Natural killer cell (primary cell): ENCODE measurements at regions not wholly inside any gene's neighbourhood (a gene's known extent, or its start where the extent isn't known, plus 50 kb on each side); places are given as distances from the start of the nearest gene placed in this dataset.

Experiments used
- ATAC-seq, 3 donors: fragments of 150-1000 bp in 2 of 3; fragments of 200-7000 bp in 1 of 3; cut with Tn5 transposase; 1 replicate in 1 of 3; 2 replicates in 2 of 3; pipeline ENCODE4 v1.10.0; 2021; ENCODE audit warnings: mild to moderate bottlenecking in 2 of 3, moderate library complexity in 2 of 3
- DNase-seq, 2 donors: peaks; one replicate each; pipeline versions ENCODE4 v3.0.0 to v3.0.0-alpha.2; 2013 to 2021; ENCODE audit warnings: mixed read lengths in 1 of 2
- H3K27ac ChIP-seq: one replicate; pipeline ENCODE4 v1.5.1; 2013; ENCODE audit warnings: mild to moderate bottlenecking, low read length
- H3K27me3 ChIP-seq: one replicate; pipeline ENCODE4 v1.6.1; 2013; ENCODE audit warnings: low read length; ENCODE audit not compliant: control insufficient read depth, insufficient read depth
- H3K36me3 ChIP-seq: one replicate; pipeline ENCODE4 v1.6.1; 2013; ENCODE audit warnings: low read length; ENCODE audit not compliant: control insufficient read depth, insufficient read depth
- H3K4me1 ChIP-seq: one replicate; pipeline ENCODE4 v1.6.1; 2013; ENCODE audit warnings: low read length; ENCODE audit not compliant: control insufficient read depth, insufficient read depth
- H3K4me3 ChIP-seq: one replicate; pipeline ENCODE4 v1.5.1; 2013; ENCODE audit warnings: low read length
- H3K9me3 ChIP-seq: one replicate; pipeline ENCODE4 v1.6.1; 2013; ENCODE audit warnings: low read length; ENCODE audit not compliant: control insufficient read depth, insufficient read depth
- H3K27ac Mint-ChIP-seq, 2 donors: one replicate each; pipeline ENCODE4 v1.8.0; 2022; ENCODE audit warnings: mild to moderate bottlenecking in 2 of 2, mixed read lengths in 2 of 2, moderate library complexity in 1 of 2
- H3K27me3 Mint-ChIP-seq, 2 donors: one replicate each; pipeline ENCODE4 v1.8.0; 2022; ENCODE audit warnings: low read depth in 2 of 2, mixed read lengths in 2 of 2
- H3K36me3 Mint-ChIP-seq: one replicate; pipeline ENCODE4 v1.8.0; 2022; ENCODE audit warnings: mixed read lengths
- H3K4me1 Mint-ChIP-seq, 2 donors: one replicate each; pipeline ENCODE4 v1.8.0; 2022; ENCODE audit warnings: mixed read lengths in 2 of 2
- H3K4me3 Mint-ChIP-seq: one replicate; pipeline ENCODE4 v1.8.0; 2022; ENCODE audit warnings: mild to moderate bottlenecking, moderate library complexity, mixed read lengths
- H3K9me3 Mint-ChIP-seq, 2 donors: one replicate each; pipeline ENCODE4 v1.8.0; 2022; ENCODE audit warnings: mixed read lengths in 2 of 2
- CTCF ChIP-seq: fragments of 200-600 bp; IDR thresholded peaks from one replicate; pipeline ENCODE4 v1.8.0; 2022; ENCODE audit warnings: antibody characterized with exemption
- WGBS: methylation state at CpG from one replicate; pipeline ENCODE4 v1.1.7; 2013; ENCODE audit warnings: missing lambda C conversion rate; ENCODE audit not compliant: insufficient coverage; 5-methylcytosine and 5-hydroxymethylcytosine counted together
- intact Hi-C: fragments of 100-400 bp; cut with micrococcal nuclease; formaldehyde crosslinking; loops from one replicate; pipeline ENCODE4 v1.14.2; 2022

GRCh38 chr4:189504220-189504619, 436.5 kb upstream of the FRG1 start:
- Mint-ChIP-seq H3K4me3 (no peak overlapping the region), H3K36me3 (no peaks in the 10 kb centered on the region), H3K4me1 (no peaks in the 10 kb centered on the region), H3K27me3 (no peaks in the 10 kb centered on the region), H3K27ac (no peak overlapping the region), H3K9me3 (peaks cover 5% of the 10 kb centered on the region in 2 donors)
- H3K36me3 ChIP-seq: no peaks in the 10 kb centered on the region
- intact Hi-C loops: no loop called here
- WGBS: 24% methylated on average over 2 of the region's 2 CpGs
- no peaks in the 10 kb centered on the region for H3K9me3 ChIP-seq
- H3K27me3 ChIP-seq: no peaks in the 10 kb centered on the region
- H3K4me1 ChIP-seq: no peaks in the 10 kb centered on the region
- TF ChIP-seq CTCF: no peak
- ATAC-seq (no peak), DNase-seq (no peak)
- H3K4me3 ChIP-seq: no peak overlapping the region
- no peak overlapping the region for H3K27ac ChIP-seq

GRCh38 chr4:189505380-189505779, 435.3 kb upstream of the FRG1 start:
- no peak overlapping the region for H3K27ac Mint-ChIP-seq
- H3K4me1 ChIP-seq: no peaks in the 10 kb centered on the region
- ATAC-seq: no peak
- H3K27me3 Mint-ChIP-seq: no peaks in the 10 kb centered on the region
- WGBS: 95% methylated on average over 3 of the region's 3 CpGs
- TF ChIP-seq CTCF: no peak
- H3K36me3 ChIP-seq: no peaks in the 10 kb centered on the region
- H3K4me3 Mint-ChIP-seq: no peak overlapping the region
- DNase-seq: no peak
- H3K27ac ChIP-seq: no peak overlapping the region
- no peaks in the 10 kb centered on the region for H3K27me3 ChIP-seq
- peaks cover 9% of the 10 kb centered on the region in 2 donors for H3K9me3 Mint-ChIP-seq
- intact Hi-C loops: no loop called here
- H3K4me1 Mint-ChIP-seq: no peaks in the 10 kb centered on the region
- H3K9me3 ChIP-seq: no peaks in the 10 kb centered on the region
- no peaks in the 10 kb centered on the region for H3K36me3 Mint-ChIP-seq
- no peak overlapping the region for H3K4me3 ChIP-seq

GRCh38 chr4:189506080-189506479, 434.6 kb upstream of the FRG1 start:
- no peaks in the 10 kb centered on the region for H3K36me3 Mint-ChIP-seq
- H3K27ac ChIP-seq: no peak overlapping the region
- no peak overlapping the region for H3K4me3 ChIP-seq
- DNase-seq (no peak), ATAC-seq (no peak)
- no peaks in the 10 kb centered on the region for H3K27me3 ChIP-seq
- no peaks in the 10 kb centered on the region for H3K4me1 Mint-ChIP-seq
- no peaks in the 10 kb centered on the region for H3K36me3 ChIP-seq
- 77% methylated on average over 10 of the region's 10 CpGs for WGBS
- H3K4me3 Mint-ChIP-seq: no peak overlapping the region
- no peaks in the 10 kb centered on the region for H3K4me1 ChIP-seq
- no peaks in the 10 kb centered on the region for H3K9me3 ChIP-seq
- H3K27ac Mint-ChIP-seq: no peak overlapping the region
- H3K9me3 Mint-ChIP-seq: peaks cover 9% of the 10 kb centered on the region in 2 donors
- TF ChIP-seq CTCF: no peak
- intact Hi-C loops: no loop called here
- H3K27me3 Mint-ChIP-seq: no peaks in the 10 kb centered on the region

GRCh38 chr4:189507060-189507459, 433.6 kb upstream of the FRG1 start:
- TF ChIP-seq CTCF: no peak
- no peaks in the 10 kb centered on the region for H3K4me1 Mint-ChIP-seq
- no peak overlapping the region for H3K4me3 Mint-ChIP-seq
- no peak overlapping the region for H3K27ac Mint-ChIP-seq
- H3K4me3 ChIP-seq: no peak overlapping the region
- no peak for DNase-seq
- H3K4me1 ChIP-seq: no peaks in the 10 kb centered on the region
- no peaks in the 10 kb centered on the region for H3K9me3 ChIP-seq
- no peaks in the 10 kb centered on the region for H3K36me3 ChIP-seq
- intact Hi-C loops: no loop called here
- no peaks in the 10 kb centered on the region for H3K27me3 ChIP-seq
- H3K36me3 Mint-ChIP-seq: no peaks in the 10 kb centered on the region
- no peak for ATAC-seq
- no peaks in the 10 kb centered on the region for H3K27me3 Mint-ChIP-seq
- no peak overlapping the region for H3K27ac ChIP-seq
- WGBS: 76% methylated on average over 2 of the region's 2 CpGs
- peaks cover 11 to 12% of the 10 kb centered on the region in 2 donors for H3K9me3 Mint-ChIP-seq
